ENCODE measurements at regions not wholly inside any gene's neighbourhood (a gene's known extent, or its start where the extent isn't known, plus 50 kb on each side); places are given as distances from the start of the nearest gene placed in this dataset.

DNA sequence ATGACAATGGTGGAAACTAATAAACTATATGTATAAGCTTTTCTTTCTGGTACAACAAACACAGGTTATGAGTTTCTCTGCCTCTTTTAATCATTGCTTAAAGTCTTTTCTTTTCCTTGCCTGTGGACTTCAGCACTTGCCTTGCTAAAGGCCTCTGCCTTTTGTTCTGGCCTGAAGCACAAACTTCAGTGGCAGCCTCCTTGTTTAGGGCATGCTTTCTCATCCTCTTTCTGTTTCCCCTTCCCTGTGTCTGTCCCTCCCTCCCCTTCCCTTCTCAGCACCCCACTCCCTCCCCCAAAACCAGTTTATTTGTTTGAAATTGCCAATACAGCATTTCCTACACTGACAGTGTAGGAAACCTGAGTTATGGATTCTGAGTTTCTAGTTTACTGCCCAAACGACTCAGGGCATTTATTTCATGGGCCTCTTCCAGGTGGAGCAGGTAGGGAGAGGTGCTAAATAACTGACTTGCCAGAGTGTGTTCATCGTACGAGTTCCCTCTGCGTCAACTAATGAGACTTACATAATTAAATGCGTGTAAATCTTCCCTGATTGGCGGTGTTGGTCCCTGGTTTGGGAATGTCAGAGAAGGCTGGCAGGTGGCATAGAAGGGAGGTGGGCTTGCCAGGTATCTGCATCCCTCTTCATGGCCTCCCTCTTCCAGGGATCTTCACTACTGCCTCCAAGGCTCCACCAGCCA lies 311.0 kb downstream of the FBXW7 start:
- TF ChIP-seq, protein P1, sequence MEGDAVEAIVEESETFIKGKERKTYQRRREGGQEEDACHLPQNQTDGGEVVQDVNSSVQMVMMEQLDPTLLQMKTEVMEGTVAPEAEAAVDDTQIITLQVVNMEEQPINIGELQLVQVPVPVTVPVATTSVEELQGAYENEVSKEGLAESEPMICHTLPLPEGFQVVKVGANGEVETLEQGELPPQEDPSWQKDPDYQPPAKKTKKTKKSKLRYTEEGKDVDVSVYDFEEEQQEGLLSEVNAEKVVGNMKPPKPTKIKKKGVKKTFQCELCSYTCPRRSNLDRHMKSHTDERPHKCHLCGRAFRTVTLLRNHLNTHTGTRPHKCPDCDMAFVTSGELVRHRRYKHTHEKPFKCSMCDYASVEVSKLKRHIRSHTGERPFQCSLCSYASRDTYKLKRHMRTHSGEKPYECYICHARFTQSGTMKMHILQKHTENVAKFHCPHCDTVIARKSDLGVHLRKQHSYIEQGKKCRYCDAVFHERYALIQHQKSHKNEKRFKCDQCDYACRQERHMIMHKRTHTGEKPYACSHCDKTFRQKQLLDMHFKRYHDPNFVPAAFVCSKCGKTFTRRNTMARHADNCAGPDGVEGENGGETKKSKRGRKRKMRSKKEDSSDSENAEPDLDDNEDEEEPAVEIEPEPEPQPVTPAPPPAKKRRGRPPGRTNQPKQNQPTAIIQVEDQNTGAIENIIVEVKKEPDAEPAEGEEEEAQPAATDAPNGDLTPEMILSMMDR (IDR thresholded peaks at IDR 0.05): no peak
- no peak for TF ChIP-seq POLR2AphosphoS5 (IDR thresholded peaks at IDR 0.05)
- TF ChIP-seq POLR2A (IDR thresholded peaks at IDR 0.05): no peak
